Lung (tissue), 11 donors: ENCODE measurements at regions not wholly inside any gene's neighbourhood (a gene's known extent, or its start where the extent isn't known, plus 50 kb on each side); places are given as distances from the start of the nearest gene placed in this dataset.

Experiments used
- ATAC-seq: fragments of 200-7000 bp; cut with Tn5 transposase; one replicate; pipeline ENCODE4 v1.9.1; 2020; ENCODE audit warnings: moderate number of reproducible peaks; ENCODE audit not compliant: insufficient read depth, low FRiP score
- DNase-seq, 3 donors: peaks; one replicate each; pipeline ENCODE4 v3.0.0-alpha.2; 2013 to 2017
- H3K27ac ChIP-seq, 2 donors: one replicate each; pipeline ENCODE4 v1.5.1; 2013; ENCODE audit warnings: mild to moderate bottlenecking in 2 of 2, moderate library complexity in 2 of 2, control low read depth in 1 of 2, inconsistent platforms in 1 of 2, low read depth in 1 of 2, low read length in 1 of 2
- H3K27me3 ChIP-seq, 3 donors: one replicate each; pipeline ENCODE4 v1.5.1; 2013; ENCODE audit warnings: low read length in 2 of 3; ENCODE audit not compliant: control insufficient read depth in 3 of 3, insufficient read depth in 3 of 3
- H3K36me3 ChIP-seq, 4 donors: one replicate each; pipeline ENCODE4 v1.5.1; 2013; ENCODE audit warnings: low read length in 4 of 4, mild to moderate bottlenecking in 1 of 4, moderate library complexity in 1 of 4; ENCODE audit not compliant: control insufficient read depth in 4 of 4, insufficient read depth in 4 of 4
- H3K4me1 ChIP-seq, 5 donors: one replicate each; pipeline ENCODE4 v1.5.1; 2013; ENCODE audit warnings: low read length in 5 of 5, mild to moderate bottlenecking in 2 of 5, moderate library complexity in 1 of 5; ENCODE audit not compliant: control insufficient read depth in 5 of 5, insufficient read depth in 5 of 5
- H3K4me3 ChIP-seq: one replicate; pipeline ENCODE4 v1.5.1; 2013; ENCODE audit warnings: mild to moderate bottlenecking, control low read depth, moderate library complexity
- H3K9ac ChIP-seq, 2 donors: one replicate each; pipeline ENCODE4 v1.5.1; 2013; ENCODE audit warnings: low read length in 2 of 2, control low read depth in 1 of 2; ENCODE audit not compliant: insufficient read depth in 1 of 2
- H3K9me3 ChIP-seq, 4 donors: one replicate each; pipeline ENCODE4 v1.5.1; 2013; ENCODE audit warnings: low read length in 3 of 4, mild to moderate bottlenecking in 1 of 4, moderate library complexity in 1 of 4; ENCODE audit not compliant: control insufficient read depth in 4 of 4, insufficient read depth in 3 of 4
- CTCF ChIP-seq: IDR thresholded peaks from 2 replicates; pipeline ENCODE4 v1.5.1; 2012; ENCODE audit warnings: mild to moderate bottlenecking; ENCODE audit errors: control extremely low read depth, extremely low read depth
- WGBS, 2 donors: extraction: QIAGEN DNeasy Blood & Tissue Kit; methylation state at CpG; one replicate each; pipeline ENCODE4 v1.1.7; 2013; 5-methylcytosine and 5-hydroxymethylcytosine counted together
- donor health status: control.
- donor health status: control.
- donor health status: Bipolar disorder and iron deficiency.
- donor health status: healthy.
- donor health status: DM: yes; HTN: yes; CAD: no.

- WGBS, 2 donors = 87 to 90% methylated on average over 3 of the region's 3 CpGs
- no peak for TF ChIP-seq CTCF
- Histone ChIP-seq H3K4me1 (no peaks in the 10 kb centered on the region), H3K36me3 (no peaks in the 10 kb centered on the region), H3K4me3 (no peak overlapping the region), H3K27ac (no peak overlapping the region), H3K27me3 (no peaks in the 10 kb centered on the region), H3K9ac (no peak overlapping the region), H3K9me3 (no peaks in the 10 kb centered on the region)
- ATAC-seq = no peak
- DNase-seq = no peak
These were observed 109.9 kb upstream of the KCTD3 start for GRCh38 chr1:215457213-215457612.

GRCh38 chr1:215458104-215458503, 109.0 kb upstream of the KCTD3 start:
- Histone ChIP-seq H3K27me3 (no peaks in the 10 kb centered on the region), H3K9me3 (no peaks in the 10 kb centered on the region), H3K9ac (no peak overlapping the region), H3K27ac (no peak overlapping the region), H3K4me3 (no peak overlapping the region), H3K36me3 (no peaks in the 10 kb centered on the region), H3K4me1 (no peaks in the 10 kb centered on the region)
- 84 to 87% methylated on average over 6 of the region's 6 CpGs for WGBS, 2 donors
- DNase-seq (no peak), ATAC-seq (no peak)
- TF ChIP-seq CTCF = no peak

- H3K27ac ChIP-seq = no peak overlapping the region
- ATAC-seq (no peak), DNase-seq (no peak)
- no peaks in the 10 kb centered on the region for H3K4me1 ChIP-seq
- no peaks in the 10 kb centered on the region for H3K27me3 ChIP-seq
- no peaks in the 10 kb centered on the region for H3K9me3 ChIP-seq
- H3K9ac ChIP-seq = no peak overlapping the region
- no peak for TF ChIP-seq CTCF
- no peaks in the 10 kb centered on the region for H3K36me3 ChIP-seq
- H3K4me3 ChIP-seq = no peak overlapping the region
These were observed 108.5 kb upstream of the KCTD3 start for GRCh38 chr1:215458562-215458961.

- Histone ChIP-seq H3K9ac (no peak overlapping the region), H3K27ac (no peak overlapping the region), H3K27me3 (no peaks in the 10 kb centered on the region), H3K4me3 (no peak overlapping the region), H3K4me1 (no peaks in the 10 kb centered on the region), H3K9me3 (no peaks in the 10 kb centered on the region), H3K36me3 (no peaks in the 10 kb centered on the region)
- ATAC-seq = no peak
- TF ChIP-seq CTCF = no peak
- no peak for DNase-seq
- 80 to 84% methylated on average over 2 of the region's 2 CpGs for WGBS, 2 donors
These were observed 108.0 kb upstream of the KCTD3 start for GRCh38 chr1:215459136-215459535.
